GM12873 (cell line): ENCODE measurements at regions not wholly inside any gene's neighbourhood (a gene's known extent, or its start where the extent isn't known, plus 50 kb on each side); places are given as distances from the start of the nearest gene placed in this dataset.

Source experiments
- TF ChIP-seq, protein P1 (sequence below): IDR thresholded peaks from 2 replicates; pipeline ENCODE4 v1.5.1; 2012; ENCODE audit warnings: low read depth, mild to moderate bottlenecking, moderate library complexity, low read length, control low read depth; ENCODE audit not compliant: insufficient read depth; ENCODE audit errors: missing control alignments

DNA sequence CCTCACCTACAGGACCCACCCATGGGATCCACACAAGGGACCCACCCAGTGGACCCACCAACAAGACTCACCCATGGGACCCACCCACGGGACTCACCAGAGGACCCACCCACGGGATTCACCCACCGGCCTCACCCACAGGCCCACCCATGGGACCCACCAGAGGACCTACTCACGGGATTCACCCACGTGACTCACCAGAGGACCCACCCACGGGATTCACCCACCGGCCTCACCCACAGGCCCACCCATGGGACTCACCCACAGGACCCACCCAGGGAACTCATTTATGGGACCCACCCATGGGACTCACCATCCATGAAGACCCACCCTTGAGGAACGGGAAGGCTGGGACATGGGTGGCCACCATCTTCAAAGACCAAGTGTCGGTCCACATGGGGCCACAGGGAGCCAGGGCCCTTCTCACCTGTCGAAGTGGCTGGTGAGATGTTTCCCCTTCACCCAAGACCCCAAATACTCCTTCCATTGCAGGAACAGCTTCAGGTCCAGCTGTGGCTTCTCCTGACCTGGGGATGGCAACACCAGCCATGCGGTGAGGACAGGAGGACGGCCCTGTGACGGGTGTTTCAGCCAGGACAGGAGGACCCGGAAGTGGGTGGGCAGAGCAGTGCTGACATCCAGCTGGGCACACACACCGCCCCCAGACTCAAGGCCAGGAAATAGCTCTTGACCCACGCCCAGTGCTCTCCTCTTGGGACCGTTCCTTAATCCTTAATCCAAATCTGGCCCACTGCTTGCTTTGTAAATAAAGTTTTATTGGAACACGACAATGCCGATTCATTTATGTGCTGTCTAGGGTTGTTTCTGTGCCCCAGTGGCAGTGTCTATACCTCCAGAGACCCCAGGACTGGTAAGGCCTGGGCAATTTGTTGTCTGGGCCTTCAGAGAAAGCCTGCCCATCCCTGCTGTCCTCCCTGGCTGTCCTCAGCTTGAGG, 1005.1 kb downstream of the BRD1 start:
- TF ChIP-seq, protein P1, sequence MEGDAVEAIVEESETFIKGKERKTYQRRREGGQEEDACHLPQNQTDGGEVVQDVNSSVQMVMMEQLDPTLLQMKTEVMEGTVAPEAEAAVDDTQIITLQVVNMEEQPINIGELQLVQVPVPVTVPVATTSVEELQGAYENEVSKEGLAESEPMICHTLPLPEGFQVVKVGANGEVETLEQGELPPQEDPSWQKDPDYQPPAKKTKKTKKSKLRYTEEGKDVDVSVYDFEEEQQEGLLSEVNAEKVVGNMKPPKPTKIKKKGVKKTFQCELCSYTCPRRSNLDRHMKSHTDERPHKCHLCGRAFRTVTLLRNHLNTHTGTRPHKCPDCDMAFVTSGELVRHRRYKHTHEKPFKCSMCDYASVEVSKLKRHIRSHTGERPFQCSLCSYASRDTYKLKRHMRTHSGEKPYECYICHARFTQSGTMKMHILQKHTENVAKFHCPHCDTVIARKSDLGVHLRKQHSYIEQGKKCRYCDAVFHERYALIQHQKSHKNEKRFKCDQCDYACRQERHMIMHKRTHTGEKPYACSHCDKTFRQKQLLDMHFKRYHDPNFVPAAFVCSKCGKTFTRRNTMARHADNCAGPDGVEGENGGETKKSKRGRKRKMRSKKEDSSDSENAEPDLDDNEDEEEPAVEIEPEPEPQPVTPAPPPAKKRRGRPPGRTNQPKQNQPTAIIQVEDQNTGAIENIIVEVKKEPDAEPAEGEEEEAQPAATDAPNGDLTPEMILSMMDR, result no peak

DNA sequence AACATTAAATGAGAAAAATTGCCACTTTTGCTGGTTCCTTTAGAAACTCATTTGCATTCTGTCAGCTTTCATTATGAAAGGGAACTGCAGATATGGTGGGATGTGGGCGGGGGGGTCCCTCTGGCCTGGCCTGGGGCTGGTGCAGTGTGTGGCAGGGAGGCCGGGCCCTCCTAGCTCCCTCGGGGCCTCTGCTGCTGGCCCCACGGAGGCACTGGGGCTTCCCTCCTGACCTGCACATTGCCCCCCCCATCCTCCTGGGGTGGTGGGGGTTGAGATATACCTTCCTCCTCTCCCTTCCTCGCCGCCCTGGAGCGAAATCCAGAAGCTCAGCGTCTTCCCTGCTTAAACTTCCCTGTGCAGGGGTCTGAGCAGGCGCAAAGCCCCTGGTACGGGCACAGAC, 1005.9 kb downstream of the BRD1 start:
- TF ChIP-seq, protein P1, result no peak

DNA sequence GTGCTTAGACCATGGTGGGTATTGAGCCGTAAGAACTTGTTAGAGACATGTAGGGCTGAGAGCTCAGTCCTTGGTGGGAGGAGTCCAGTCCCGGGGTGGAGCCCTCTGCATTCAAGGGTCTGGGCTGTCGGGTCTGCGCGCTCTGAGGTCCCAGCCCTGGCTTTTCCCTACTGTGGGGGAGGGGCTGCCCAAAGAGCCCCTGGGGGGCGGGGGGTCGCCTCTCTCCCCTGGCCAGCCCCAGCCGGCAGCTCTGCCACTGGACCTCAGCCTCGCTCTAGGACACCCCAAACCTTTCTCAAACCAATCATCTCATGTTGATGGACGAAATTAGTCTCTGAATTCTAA, 1006.4 kb downstream of the BRD1 start:
- TF ChIP-seq, protein P1, result no peak

DNA sequence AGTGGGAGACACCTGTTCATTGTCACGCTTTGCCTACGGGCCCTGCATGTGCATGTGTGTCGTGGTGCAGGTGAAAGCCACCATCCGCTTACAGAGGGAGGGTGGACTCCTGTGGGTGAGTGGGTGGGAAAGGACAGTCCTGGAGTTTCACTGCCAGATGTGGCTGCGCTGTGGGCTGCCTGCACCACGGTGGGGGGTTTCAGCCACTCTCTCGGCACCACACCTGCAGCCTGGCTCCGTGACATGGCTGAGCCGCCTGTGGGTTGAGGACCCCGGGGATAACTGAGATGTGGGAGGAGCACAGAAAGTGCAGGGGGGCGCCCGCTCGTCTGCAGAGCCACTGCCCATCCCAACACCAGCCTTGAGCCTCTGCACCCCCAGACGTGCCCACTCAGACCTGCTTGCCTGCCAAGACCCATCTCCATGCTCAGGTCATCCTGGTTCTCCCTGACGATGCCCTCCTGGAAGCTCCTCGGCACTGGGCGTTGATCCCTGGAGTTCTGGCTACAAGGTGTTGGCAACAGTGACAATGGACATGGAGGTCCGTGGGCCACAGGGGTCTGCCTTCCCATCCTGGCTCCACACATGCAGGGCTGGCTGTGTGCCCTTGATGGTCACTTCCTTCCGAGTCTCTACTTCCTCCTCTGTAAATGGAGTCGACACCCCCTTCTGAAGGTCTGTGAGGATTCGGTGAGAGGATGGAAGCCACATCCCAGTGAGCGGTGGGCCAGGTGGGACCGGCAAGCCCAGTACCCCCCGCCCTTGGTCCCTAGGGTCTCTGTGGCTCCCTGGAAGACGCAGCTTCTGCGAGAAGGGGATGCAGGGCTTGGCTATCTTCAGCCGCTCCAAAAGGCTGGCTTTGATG, 1007.0 kb downstream of the BRD1 start:
- TF ChIP-seq, protein P1, result no peak

DNA sequence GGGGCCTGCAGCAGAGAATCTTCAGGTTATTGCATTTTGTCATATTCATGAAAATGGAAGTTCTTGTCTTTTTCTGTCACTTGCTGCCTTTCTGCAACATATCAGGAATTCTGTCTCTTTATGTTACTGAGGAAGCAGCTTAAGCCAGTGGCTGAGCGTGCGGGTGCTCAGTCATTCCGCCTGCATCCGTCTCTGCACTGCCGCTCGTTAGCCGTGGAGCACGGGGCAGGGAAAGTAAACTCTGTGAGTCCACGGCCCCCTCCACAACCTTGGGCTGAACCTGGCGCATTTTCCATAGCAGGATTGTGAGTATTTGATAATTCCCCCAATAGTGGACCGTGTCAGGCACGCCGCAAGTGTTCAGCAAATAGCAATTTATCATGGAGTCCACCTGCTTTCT, 1007.7 kb downstream of the BRD1 start:
- TF ChIP-seq, protein P1, result no peak

DNA sequence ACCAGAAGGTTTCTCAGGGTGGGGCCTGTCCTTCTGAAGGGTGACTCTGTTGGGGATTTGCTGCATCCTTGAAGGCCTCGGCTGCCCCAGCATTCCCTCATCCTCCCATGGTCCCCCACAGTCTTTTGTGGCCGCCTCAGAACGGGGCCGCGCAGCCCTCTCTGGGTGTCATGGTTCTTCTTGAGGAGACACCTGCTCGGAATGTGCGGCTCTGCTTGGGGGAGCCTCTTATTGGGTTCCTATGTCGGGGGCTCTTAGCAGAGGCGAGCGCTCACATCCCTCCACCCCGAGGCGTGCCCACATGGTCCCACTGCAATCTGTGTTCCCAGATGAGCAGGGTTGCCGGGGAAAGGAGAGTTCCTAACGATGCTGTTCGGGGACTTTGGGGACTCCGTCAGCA, 1008.4 kb downstream of the BRD1 start:
- TF ChIP-seq, protein P1, result no peak

DNA sequence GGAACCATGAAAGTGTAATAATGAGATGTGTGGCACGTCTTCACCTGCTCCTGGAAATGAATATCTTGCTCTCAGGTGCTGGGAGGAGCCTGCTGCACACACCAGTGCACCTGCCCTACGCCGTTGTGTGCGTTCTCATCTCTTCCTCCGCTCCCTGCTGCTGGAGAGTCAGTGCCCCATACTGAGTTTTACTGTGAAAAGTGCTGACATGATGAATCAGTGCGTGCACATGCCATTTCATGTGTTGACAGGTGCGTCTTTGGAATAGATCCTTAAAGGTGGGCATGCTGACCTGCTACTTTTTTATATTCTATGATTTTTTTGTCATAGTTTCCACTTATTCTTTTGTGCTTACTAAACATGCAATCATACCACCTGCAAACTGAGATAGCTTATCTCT, 1015.8 kb downstream of the BRD1 start:
- TF ChIP-seq, protein P1, result no peak
